Upper lobe of left lung (tissue), 4 donors: ENCODE measurements at regions not wholly inside any gene's neighbourhood (a gene's known extent, or its start where the extent isn't known, plus 50 kb on each side); places are given as distances from the start of the nearest gene placed in this dataset.

ENCODE experiments used
- CTCF ChIP-seq, 6 experiments: fragments of 450-650 bp in 4 of 6; fragments of 200-600 bp in 2 of 6; sonication (generic) in 2 of 6; IDR thresholded peaks; one replicate each; pipeline ENCODE4 v1.5.1; 2016 to 2019; ENCODE audit warnings: antibody characterized with exemption in 6 of 6
- POLR2A ChIP-seq, 4 donors: fragments of 450-650 bp; IDR thresholded peaks; one replicate each; pipeline ENCODE4 v1.5.1; 2016 to 2017; ENCODE audit warnings: antibody characterized with exemption in 4 of 4, mild to moderate bottlenecking in 2 of 4

- TF ChIP-seq CTCF (IDR thresholded peaks at IDR 0.05) (no peak), POLR2A (IDR thresholded peaks at IDR 0.05) (no peak)
Measured at GRCh38 chr21:34289856-34290255, 74.0 kb upstream of the KCNE2 start.
